HepG2 (cell line): ENCODE measurements at regions not wholly inside any gene's neighbourhood (a gene's known extent, or its start where the extent isn't known, plus 50 kb on each side); places are given as distances from the start of the nearest gene placed in this dataset.

ENCODE experiments used
- ATAC-seq: fragments of 200-7000 bp; cut with Tn5 transposase; 3 replicates; pipeline ENCODE4 v1.9.1; 2020; ENCODE audit warnings: mild to moderate bottlenecking, moderate library complexity
- BruUV-seq: library from RNA; stranded (reverse); fragments of 400-500 nt; replicated peaks from 2 replicates; lab custom pipeline; 2021; lab: Mats Ljungman, UMichigan
- CTCF ChIA-PET: fragments of 300-600 bp; formaldehyde crosslinking; extraction: SDS; loops from one replicate; lab custom pipeline; 2021; ENCODE audit warnings: low total read pairs, inconsistent platforms, low intra/inter-chr PET ratio; lab: Yijun Ruan, JAX
- POLR2A ChIA-PET: fragments of 350-600 bp; sonication (Branson Sonifier 250); formaldehyde crosslinking; loops from one replicate; lab custom pipeline; 2020; ENCODE audit warnings: antibody characterized with exemption, inconsistent platforms; lab: Yijun Ruan, JAX
- DNase-seq: peaks from one replicate; pipeline ENCODE4 v3.0.0-alpha.2; 2015; ENCODE audit warnings: low spot score
- FAIRE-seq: peaks from 3 replicates; lab custom pipeline; 2011; peaks lifted over from hg19 to GRCh38; lab: Jason Lieb, UNC
- H2AFZ ChIP-seq: one replicate; pipeline ENCODE4 v1.6.1; 2011; ENCODE audit warnings: low read length, inconsistent platforms
- H3K27ac ChIP-seq: fragments of 300-600 bp; 3 replicates; pipeline ENCODE4 v1.8.0; 2011; ENCODE audit warnings: mixed run types, mild to moderate bottlenecking, mixed read lengths, low read length, inconsistent platforms; ENCODE audit not compliant: insufficient read depth; ENCODE audit errors: extremely low read length
- H3K27me3 ChIP-seq, 2 experiments: fragments of 200-600 bp in 1 of 2; 2 replicates in 1 of 2; 3 replicates in 1 of 2; pipeline versions ENCODE4 v1.6.0 to v1.8.0; 2011; ENCODE audit warnings: low read length in 2 of 2, mild to moderate bottlenecking in 2 of 2, moderate library complexity in 2 of 2, inconsistent platforms in 1 of 2; ENCODE audit not compliant: insufficient read depth in 2 of 2, control insufficient read depth in 1 of 2
- H3K36me3 ChIP-seq, 2 experiments: fragments of 200-600 bp in 1 of 2; replicated peaks in 1 of 2; 2 replicates in 1 of 2; 3 replicates in 1 of 2; pipeline versions ENCODE4 v1.5.1 to v1.8.0; 2011; ENCODE audit warnings: low read length in 2 of 2, inconsistent platforms in 1 of 2; ENCODE audit not compliant: insufficient read depth in 2 of 2, control insufficient read depth in 1 of 2
- H3K4me1 ChIP-seq: 2 replicates; pipeline ENCODE4 v1.5.1; 2012; ENCODE audit warnings: low read length, inconsistent platforms; ENCODE audit not compliant: insufficient read depth
- H3K4me2 ChIP-seq: 2 replicates; pipeline ENCODE4 v1.6.0; 2011; ENCODE audit warnings: low read depth, low read length, inconsistent platforms
- H3K4me3 ChIP-seq, 3 experiments: fragments of 200-600 bp in 1 of 3; sonication (generic), shearing (Covaris generic) in 1 of 3; replicated peaks in 1 of 3; 2 replicates each; pipeline ENCODE4 v1.5.1; 2011 to 2016; ENCODE audit warnings: low read length in 3 of 3, inconsistent platforms in 2 of 3, low read depth in 2 of 3, mild to moderate bottlenecking in 2 of 3, control low read depth in 1 of 3, mixed read lengths in 1 of 3; ENCODE audit not compliant: insufficient read depth in 1 of 3
- H3K79me2 ChIP-seq: one replicate; pipeline ENCODE4 v1.6.1; 2011; ENCODE audit warnings: low read length, inconsistent platforms; ENCODE audit not compliant: insufficient read depth
- H3K9ac ChIP-seq: 2 replicates; pipeline ENCODE4 v1.6.0; 2011; ENCODE audit warnings: mild to moderate bottlenecking, low read depth, low read length, inconsistent platforms; ENCODE audit not compliant: insufficient read depth
- H3K9me3 ChIP-seq: 2 replicates; pipeline ENCODE4 v1.5.1; 2012; ENCODE audit warnings: mild to moderate bottlenecking, low read length
- H4K20me1 ChIP-seq: 2 replicates; pipeline ENCODE4 v1.6.0; 2011; ENCODE audit warnings: inconsistent platforms, mild to moderate bottlenecking, low read length, moderate library complexity; ENCODE audit not compliant: insufficient read depth
- AKNA ChIP-seq: sonication (generic); formaldehyde crosslinking; IDR thresholded peaks from 2 replicates; pipeline ENCODE4 v1.4.0; 2020; ENCODE audit warnings: missing genetic modification reagents, borderline replicate concordance
- CBX5 ChIP-seq: sonication (generic); formaldehyde crosslinking; IDR thresholded peaks from 2 replicates; pipeline ENCODE4 v1.4.0; 2020; ENCODE audit warnings: missing genetic modification reagents, borderline replicate concordance
- EEA1 ChIP-seq: sonication (generic); formaldehyde crosslinking; IDR thresholded peaks from 2 replicates; pipeline ENCODE4 v1.5.1; 2020; ENCODE audit warnings: mild to moderate bottlenecking, missing genetic modification reagents, borderline replicate concordance
- HNF4A ChIP-seq: sonication (generic); formaldehyde crosslinking; IDR thresholded peaks from 2 replicates; pipeline ENCODE4 v1.4.0; 2020; ENCODE audit warnings: missing genetic modification reagents
- HNRNPUL1 ChIP-seq: fragments of 200-400 bp; formaldehyde crosslinking; IDR thresholded peaks from 2 replicates; pipeline ENCODE4 v1.6.1; 2017; ENCODE audit warnings: low read depth, mild to moderate bottlenecking, low read length, moderate library complexity
- KLF11 ChIP-seq: IDR thresholded peaks from 2 replicates; pipeline ENCODE4 v1.6.1; 2016; ENCODE audit warnings: missing compliant biosample characterization
- MEF2D ChIP-seq: sonication (generic); formaldehyde crosslinking; IDR thresholded peaks from 2 replicates; pipeline ENCODE4 v1.5.1; 2020; ENCODE audit warnings: mild to moderate bottlenecking, missing genetic modification reagents
- NR2F2 ChIP-seq: IDR thresholded peaks from 2 replicates; pipeline ENCODE4 v1.6.1; 2012; ENCODE audit warnings: low read depth, inconsistent platforms, borderline replicate concordance
- SIN3A ChIP-seq: IDR thresholded peaks from 2 replicates; pipeline ENCODE4 v1.6.1; 2011; ENCODE audit warnings: low read depth, mild to moderate bottlenecking, control low read depth, low read length, borderline replicate concordance
- SOX5 ChIP-seq: IDR thresholded peaks from 2 replicates; pipeline ENCODE4 v1.6.1; 2016; ENCODE audit warnings: borderline replicate concordance
- TERF1 ChIP-seq: sonication (generic); formaldehyde crosslinking; IDR thresholded peaks from 2 replicates; pipeline ENCODE4 v1.8.0; 2022; ENCODE audit warnings: mild to moderate bottlenecking, missing genetic modification reagents, moderate library complexity
- ZNF232 ChIP-seq: sonication (generic); formaldehyde crosslinking; IDR thresholded peaks from 2 replicates; pipeline ENCODE4 v1.4.0; 2020; ENCODE audit warnings: missing genetic modification reagents, borderline replicate concordance
- ZNF276 ChIP-seq: sonication (generic); formaldehyde crosslinking; IDR thresholded peaks from 2 replicates; pipeline ENCODE4 v1.4.0; 2020; ENCODE audit warnings: mild to moderate bottlenecking, low read depth, missing genetic modification reagents
- ZNF281 ChIP-seq: sonication (generic); formaldehyde crosslinking; IDR thresholded peaks from 2 replicates; pipeline ENCODE4 v1.4.0; 2020; ENCODE audit warnings: missing genetic modification reagents, borderline replicate concordance
- ZNF350 ChIP-seq: sonication (generic); formaldehyde crosslinking; IDR thresholded peaks from 2 replicates; pipeline ENCODE4 v1.4.0; 2020; ENCODE audit warnings: mild to moderate bottlenecking, low read depth, missing genetic modification reagents, borderline replicate concordance
- WGBS: methylation state at CpG from one replicate; pipeline ENCODE4 v1.1.6; 2017; ENCODE audit warnings: low lambda C conversion rate; 5-methylcytosine and 5-hydroxymethylcytosine counted together
- in situ Hi-C: cut with HindIII; loops from 2 replicates; pipeline ENCODE4 v1.10.0; 2017; ENCODE audit warnings: low pct_unique_long_range_greater_than_20kb; ENCODE audit not compliant: extremely low pct_ligation_motif_present
- intact Hi-C: fragments of 100-400 bp; cut with micrococcal nuclease; formaldehyde crosslinking; loops from one replicate; pipeline ENCODE4 v1.10.0; 2022; ENCODE audit not compliant: unreplicated experiment

GRCh38 chr5:52452098-52452497, 335.6 kb upstream of the ITGA1 start:
- BruUV-seq, result no TSS peak
- no peak overlapping the region for H3K4me2 ChIP-seq
- POLR2A ChIA-PET, result no interaction called here
- H3K79me2 ChIP-seq, result no peaks in the 10 kb centered on the region
- H3K9me3 ChIP-seq, result no peaks in the 10 kb centered on the region
- H4K20me1 ChIP-seq, result no peaks in the 10 kb centered on the region
- H2AFZ ChIP-seq, result no peak overlapping the region
- no peaks in the 10 kb centered on the region for H3K4me1 ChIP-seq
- H3K27me3 ChIP-seq, result no peaks in the 10 kb centered on the region
- 0% methylated on average over 1 of the region's 1 CpG for WGBS
- FAIRE-seq (no peak), ATAC-seq (no peak), DNase-seq (no peak)
- H3K9ac ChIP-seq, result no peak overlapping the region
- CTCF ChIA-PET, result no interaction called here
- in situ Hi-C loops, result no loop called here
- no peak overlapping the region for H3K27ac ChIP-seq
- intact Hi-C loops, result no loop called here
- H3K36me3 ChIP-seq, result no peaks in the 10 kb centered on the region
- no peak overlapping the region for H3K4me3 ChIP-seq
- no peak for TF ChIP-seq MEF2D (CRISPR knock-in tag)
- TF ChIP-seq NR2F2, result no peak
- no peak for TF ChIP-seq ZNF281 (CRISPR knock-in tag)
- TF ChIP-seq AKNA (CRISPR knock-in tag), result no peak
- no peak for TF ChIP-seq HNRNPUL1
- TF ChIP-seq ZNF276 (CRISPR knock-in tag), result no peak
- TF ChIP-seq TERF1 (CRISPR knock-in tag), result no peak
- TF ChIP-seq EEA1 (CRISPR knock-in tag), result no peak
- TF ChIP-seq KLF11, result no peak
- TF ChIP-seq CBX5 (CRISPR knock-in tag), result no peak
- TF ChIP-seq ZNF232 (CRISPR knock-in tag), result no peak
- TF ChIP-seq SOX5 (CRISPR knock-in tag), result no peak
- TF ChIP-seq HNF4A (CRISPR knock-in tag), result no peak
- no peak for TF ChIP-seq SIN3A
- no peak for TF ChIP-seq ZNF350 (CRISPR knock-in tag)
